HG03095 (cell line): ENCODE measurements at regions not wholly inside any gene's neighbourhood (a gene's known extent, or its start where the extent isn't known, plus 50 kb on each side); places are given as distances from the start of the nearest gene placed in this dataset.

Experiments
- ATAC-seq: cut with Tn5 transposase; IDR thresholded peaks from one replicate; pipeline ENCODE4 v1.9.1; 2021; ENCODE audit warnings: moderate library complexity; ENCODE audit not compliant: unreplicated experiment

- ATAC-seq, result no peak
Observed at GRCh38 chr2:149953627-149954026, 366.1 kb upstream of the MMADHC start.

GRCh38 chr2:149931486-149931885, 343.9 kb upstream of the MMADHC start:
- no peak for ATAC-seq

- ATAC-seq, result no peak
Observed at GRCh38 chr2:149928011-149928410, 340.4 kb upstream of the MMADHC start.

GRCh38 chr2:149926149-149926548, 338.6 kb upstream of the MMADHC start:
- no peak for ATAC-seq

GRCh38 chr2:149924549-149925213, 337.1 kb upstream of the MMADHC start:
- no peak for ATAC-seq

- no peak for ATAC-seq
Observed at GRCh38 chr2:149924028-149924427, 336.5 kb upstream of the MMADHC start.

GRCh38 chr2:149921911-149922616, 334.5 kb upstream of the MMADHC start:
- no peak for ATAC-seq

GRCh38 chr2:149920389-149920788, 332.8 kb upstream of the MMADHC start:
- no peak for ATAC-seq

- no peak for ATAC-seq
Observed at GRCh38 chr2:149915151-149915550, 327.6 kb upstream of the MMADHC start.

GRCh38 chr2:149908726-149909683, 321.4 kb upstream of the MMADHC start:
- ATAC-seq, result no peak

- ATAC-seq, result no peak
Observed at GRCh38 chr2:149906886-149907285, 319.3 kb upstream of the MMADHC start.

GRCh38 chr2:149904352-149905175, 317.0 kb upstream of the MMADHC start:
- no peak for ATAC-seq

GRCh38 chr2:149903626-149904025, 316.1 kb upstream of the MMADHC start:
- ATAC-seq, result no peak

GRCh38 chr2:149902081-149902480, 314.5 kb upstream of the MMADHC start:
- ATAC-seq, result no peak

- ATAC-seq, result no peak
Observed at GRCh38 chr2:149901231-149901859, 313.8 kb upstream of the MMADHC start.

- no peak for ATAC-seq
Observed at GRCh38 chr2:149899390-149899789, 311.8 kb upstream of the MMADHC start.

GRCh38 chr2:149894760-149895159, 307.2 kb upstream of the MMADHC start:
- no peak for ATAC-seq

GRCh38 chr2:149894226-149894625, 306.7 kb upstream of the MMADHC start:
- ATAC-seq, result no peak

- ATAC-seq, result no peak
Observed at GRCh38 chr2:149892563-149892962, 305.0 kb upstream of the MMADHC start.

GRCh38 chr2:149885946-149886345, 298.4 kb upstream of the MMADHC start:
- no peak for ATAC-seq
